ENCODE measurements at regions not wholly inside any gene's neighbourhood (a gene's known extent, or its start where the extent isn't known, plus 50 kb on each side); places are given as distances from the start of the nearest gene placed in this dataset.

DNA sequence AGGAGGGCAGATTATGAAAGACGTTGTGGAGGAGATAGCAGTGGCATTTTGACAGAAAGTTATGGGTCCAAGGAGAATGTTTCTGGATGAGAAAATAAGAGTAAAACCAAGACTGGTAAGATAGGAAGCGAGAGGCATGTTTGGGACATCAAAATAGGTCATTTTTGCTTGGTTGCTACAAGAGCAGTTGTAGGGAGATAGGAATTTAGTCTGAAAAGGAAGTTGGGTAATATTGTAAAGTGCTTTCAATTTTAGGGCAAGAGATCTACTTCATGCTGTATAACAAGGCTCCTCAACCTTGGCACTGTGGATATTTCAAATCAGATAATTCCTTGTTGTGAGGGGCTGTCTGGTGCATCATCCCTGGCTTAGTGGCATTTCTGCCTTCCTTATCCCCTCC lies 118.0 kb upstream of the DPH6 start:
- no peak for DNase-seq

DNA sequence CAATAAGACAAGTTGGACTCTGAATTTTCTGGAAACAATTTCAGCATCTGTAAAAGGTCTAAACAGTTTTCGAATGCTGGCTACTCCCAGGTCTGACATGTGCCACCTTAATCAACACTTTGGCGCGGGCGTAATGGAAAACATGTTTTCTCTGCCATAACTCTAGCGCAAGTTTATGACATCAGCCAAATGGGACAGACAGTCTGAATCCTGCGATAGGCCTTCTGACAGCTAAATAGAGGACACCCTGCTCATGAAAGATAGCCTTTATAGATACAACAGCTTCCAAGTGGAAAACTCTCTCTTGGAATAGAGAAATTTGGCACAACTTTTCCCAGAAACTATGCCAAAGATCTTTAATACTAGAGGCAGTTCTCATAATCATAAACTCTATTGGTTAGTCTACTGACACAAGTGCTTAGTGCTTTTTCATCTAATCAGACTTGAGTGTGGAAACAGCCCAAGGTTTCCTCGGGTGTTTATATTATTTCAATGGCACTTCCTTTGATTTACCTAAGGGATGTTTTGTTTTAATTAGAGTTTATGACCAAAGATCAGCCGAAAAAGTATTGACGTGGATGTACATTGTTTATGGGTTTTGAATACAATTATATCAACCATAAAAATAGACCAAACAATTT lies 120.1 kb upstream of the DPH6 start:
- no peak for DNase-seq

DNA sequence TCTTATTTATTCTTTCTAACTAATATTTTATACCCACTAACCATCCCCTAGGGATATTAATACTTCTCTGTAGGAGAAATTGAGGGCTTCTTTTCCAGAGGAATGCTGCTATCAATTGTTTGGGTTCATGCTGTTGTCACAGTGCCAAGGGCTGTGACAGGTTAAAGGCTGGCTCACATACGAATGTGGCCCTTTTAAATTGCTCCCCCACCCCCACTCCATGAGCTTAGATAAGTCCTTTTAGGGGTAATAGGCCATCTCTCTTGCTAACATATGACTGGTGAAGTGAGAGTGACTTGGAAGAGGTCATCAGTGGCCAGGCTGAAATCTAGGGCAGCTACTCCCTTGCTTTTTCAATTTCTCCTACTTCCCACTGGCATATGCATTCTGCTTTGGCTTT lies 121.9 kb upstream of the DPH6 start:
- DNase-seq: no peak

DNA sequence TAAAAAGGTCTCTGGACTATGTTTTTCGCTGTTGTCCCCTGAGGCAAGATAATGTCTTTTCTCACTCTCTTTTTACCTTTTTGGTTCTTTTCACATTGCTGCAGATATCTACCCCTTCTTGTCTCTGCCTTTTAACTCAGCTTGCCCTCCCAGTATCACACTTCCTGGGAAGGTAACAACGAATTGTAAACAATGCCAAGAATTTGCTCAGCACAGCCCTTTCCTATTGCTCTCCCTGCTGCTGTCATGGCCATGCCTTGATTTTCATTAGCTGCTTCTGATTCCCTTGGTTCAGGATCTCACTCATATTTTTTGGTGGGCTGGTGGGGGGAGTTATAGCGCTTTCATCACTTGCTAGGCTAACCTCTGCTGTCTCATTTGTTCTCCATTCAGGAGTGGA lies 123.1 kb upstream of the DPH6 start:
- no peak for DNase-seq

DNA sequence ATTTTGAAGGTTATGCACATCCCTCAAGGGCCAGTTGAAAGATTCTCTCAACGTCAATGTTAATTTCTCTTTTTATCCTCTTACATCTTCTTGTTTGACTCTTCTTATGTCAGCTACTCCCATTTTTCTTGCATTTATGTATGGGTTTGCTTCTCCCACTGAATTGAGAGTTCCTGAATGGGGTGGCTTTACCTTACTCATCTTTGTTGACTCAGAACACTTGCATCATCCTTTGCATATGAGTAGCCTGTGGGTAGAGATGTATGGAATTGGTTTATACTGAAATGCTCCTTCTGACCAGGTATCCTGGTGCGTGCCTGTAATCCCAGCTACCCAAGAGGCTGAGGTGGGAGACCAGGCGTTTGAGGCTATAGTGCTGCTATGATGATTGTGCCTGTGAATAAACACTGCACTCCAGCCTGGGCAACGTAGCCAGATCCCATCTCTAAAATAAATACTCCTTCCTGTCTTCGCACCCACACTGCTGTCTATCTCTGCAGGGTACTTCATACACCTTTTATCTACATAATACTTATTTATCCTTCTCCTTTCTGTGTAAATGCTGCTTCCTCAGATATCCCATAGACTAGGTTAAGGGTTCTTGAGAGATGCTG lies 123.6 kb upstream of the DPH6 start:
- DNase-seq: no peak

DNA sequence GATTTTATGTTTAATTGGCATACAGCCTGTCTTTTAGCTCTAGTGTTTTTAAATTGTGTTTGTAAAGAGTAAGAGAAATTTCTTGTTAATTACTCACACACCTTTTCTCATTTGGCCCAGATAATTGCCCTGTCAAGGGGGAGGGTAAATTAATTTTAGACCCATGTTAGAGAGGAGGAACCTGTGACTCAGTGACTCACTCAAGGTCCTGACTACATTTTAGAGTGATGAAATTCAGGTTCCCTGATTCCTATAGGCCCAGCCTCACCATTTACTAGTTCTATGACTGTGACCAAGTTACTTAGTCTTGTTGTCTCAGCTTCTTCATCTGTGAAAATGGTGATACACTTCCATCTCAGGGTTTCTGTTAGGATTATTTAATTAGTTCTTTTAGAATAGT lies 125.2 kb upstream of the DPH6 start:
- DNase-seq: no peak

DNA sequence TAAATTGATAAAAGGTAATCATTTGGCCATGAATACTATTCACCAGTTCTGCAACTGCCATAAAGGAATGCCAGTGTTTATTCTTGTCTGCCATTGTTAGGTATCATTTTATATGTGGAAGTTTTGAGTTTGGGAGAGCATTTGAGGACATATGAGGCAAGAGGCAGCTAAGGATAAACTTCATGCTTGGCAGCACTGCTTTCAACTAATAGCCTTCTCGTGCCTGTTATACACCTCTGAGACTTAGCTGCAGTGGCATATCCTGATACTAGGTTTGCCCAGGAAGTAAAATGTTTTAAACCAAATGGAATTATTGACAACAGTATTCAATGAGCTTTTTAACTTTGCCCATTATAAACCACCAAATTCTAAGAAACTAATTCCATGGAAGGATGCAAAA lies 126.0 kb upstream of the DPH6 start:
- no peak for DNase-seq

DNA sequence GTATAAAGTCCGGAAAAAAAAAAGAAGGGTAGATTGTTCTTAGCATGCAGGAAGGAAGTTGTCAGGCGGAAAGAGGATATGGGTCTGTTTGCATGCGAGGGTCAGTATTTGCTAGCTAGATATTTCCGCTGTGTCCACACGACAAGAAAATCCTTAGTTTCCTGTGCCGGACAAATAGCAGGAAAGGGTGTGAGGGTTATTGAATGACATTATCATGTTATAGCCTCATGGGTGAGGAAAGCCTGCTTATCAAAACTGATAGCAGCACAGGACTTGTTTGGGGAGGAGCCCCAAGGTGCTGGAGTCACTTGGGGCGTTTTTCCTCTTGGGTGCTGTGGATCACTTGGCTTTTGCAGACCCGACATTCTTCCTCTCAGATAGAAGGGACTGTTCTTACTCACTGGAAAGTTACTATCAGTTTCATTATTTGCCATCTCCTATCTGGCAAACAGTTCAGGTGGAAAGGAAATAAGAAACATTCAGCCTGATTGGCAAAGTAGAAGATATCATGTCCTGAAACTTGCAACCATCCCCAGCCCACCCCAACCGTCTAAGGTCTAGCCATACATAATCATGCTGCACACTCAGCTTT lies 127.2 kb upstream of the DPH6 start:
- no peak for DNase-seq

DNA sequence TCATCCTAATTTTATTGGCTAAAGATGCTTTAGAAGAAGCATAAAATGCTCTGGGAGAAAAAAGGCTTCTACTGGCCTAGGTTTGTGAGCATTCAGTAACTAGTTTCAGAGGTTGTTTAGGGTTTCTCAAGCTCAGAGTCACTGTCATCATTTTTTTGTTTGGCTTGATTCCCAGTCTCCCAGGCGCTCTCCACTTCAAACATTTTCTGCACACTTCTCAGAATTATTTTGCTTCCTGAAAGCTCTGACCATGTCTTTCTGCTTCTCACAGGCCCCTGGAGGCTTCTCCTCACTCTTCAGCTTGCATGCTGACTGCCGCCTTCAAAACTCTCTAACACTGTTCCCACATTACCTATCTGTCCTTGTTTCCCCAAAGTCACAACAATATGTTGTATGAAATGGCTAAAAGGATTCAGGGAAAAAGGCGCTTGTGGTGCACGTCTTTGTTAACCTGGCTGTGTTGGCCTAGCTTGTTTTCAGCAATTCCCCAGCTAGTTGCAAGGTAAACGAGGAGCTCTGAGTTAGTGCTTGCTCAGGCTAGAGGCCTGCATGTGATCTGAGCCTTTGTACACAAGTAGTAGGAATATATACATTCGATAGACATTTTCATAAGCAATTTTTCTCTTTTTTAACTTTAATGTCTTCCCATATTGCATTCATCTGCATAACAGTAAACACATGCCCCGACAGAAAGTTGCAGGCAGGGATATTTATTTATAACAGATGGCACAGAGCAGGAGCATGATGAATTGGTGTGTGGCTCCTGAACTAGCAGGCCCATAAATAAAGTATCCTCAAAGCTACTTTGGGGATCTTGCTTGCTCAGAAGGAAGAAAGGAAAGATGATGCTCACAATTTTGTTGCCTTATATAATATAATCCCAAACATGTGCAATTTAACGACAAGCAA lies 129.2 kb upstream of the DPH6 start:
- peak; percentile 66 for DNase-seq

DNA sequence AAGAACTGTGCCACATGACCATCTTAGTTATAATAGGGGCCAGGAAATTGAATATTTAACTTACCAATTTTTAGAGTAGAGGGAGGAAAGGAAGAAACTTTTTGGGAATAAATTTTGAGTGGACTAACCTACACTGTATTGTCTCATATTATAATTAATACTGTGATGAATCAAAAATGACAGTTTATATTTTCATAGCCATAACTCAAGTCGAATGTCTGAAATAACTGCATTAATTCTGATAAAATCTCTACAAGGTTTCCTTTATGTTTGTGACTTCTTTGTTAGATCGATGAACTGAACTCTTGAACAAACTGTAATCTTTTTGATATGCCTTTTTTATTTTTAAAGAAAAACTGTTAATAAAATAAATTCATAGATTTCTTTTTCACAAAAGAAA lies 132.8 kb upstream of the DPH6 start:
- DNase-seq: no peak

DNA sequence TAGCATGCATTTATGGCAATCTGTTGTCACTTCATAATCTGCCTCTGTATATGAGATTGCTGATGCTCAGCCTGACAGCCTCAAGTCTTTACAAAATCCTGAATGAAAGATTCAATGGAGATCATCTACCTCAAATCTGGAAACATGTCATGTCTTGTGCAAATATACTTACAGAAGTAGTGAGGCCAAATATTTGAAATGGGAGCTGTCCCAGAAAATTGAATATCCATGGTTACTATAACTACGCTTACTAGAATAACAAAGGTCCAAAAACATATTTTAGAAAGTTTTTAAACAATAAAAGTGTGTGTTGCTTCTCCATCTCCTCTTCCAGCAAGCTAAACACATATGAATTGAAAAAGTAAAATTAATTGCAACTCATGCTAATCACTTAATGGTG lies 133.2 kb upstream of the DPH6 start:
- DNase-seq: no peak

DNA sequence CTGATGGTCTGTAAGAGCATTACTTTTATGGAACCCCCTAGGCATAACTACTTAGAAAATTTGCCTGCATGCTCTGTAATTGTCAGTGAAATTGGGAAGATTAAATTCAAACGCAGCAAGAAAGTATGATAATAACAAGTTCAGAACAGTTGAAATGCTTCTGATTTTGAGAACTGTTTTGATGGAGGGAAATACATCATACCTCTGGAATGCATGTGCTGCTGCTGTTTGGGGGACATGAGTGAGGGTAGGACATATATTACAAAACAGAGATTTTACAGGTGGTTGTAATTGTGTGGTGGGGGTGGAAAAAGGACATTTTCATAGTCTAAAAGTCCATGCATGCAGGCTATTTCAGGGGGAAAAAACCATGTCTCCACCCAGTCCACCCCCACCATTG lies 135.0 kb upstream of the DPH6 start:
- peak; percentile 34 for DNase-seq

DNA sequence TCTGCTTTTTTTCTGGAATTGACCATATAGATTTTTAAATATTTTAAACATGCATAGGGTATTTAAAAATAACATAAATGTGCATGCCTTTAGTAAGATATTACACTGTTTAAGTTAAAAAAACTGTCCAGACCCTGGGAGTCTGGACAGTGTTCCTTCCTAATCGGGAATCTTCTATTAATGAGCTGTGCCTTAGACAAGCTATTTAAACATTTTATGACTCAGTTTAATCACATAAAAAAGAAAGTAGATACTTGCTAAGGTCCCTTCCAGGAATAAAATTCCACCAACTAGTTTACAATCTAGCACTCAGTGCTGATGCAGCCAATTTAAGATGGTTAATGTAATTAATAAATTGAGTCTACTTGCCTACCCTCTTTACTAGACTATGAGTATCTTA lies 140.4 kb upstream of the DPH6 start:
- DNase-seq: no peak

DNA sequence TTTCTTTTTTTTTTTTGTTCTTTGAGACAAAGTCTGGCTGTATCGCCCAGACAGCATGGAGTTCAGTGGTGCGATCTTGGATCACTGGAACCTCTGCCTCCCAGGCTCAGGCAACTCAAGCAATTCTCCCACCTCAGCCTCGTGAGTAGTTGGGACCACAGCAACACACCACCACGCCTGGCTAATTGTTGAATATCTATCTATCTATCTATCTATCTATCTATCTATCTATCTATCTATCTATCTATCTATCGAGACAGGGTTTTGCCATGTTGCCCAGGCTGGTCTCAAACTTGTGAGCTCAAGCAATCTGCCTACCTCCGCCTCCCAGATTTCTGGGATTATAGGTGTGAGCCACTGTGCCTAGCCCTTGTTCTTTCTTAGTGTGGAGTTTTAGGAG lies 143.3 kb upstream of the DPH6 start:
- no peak for DNase-seq

DNA sequence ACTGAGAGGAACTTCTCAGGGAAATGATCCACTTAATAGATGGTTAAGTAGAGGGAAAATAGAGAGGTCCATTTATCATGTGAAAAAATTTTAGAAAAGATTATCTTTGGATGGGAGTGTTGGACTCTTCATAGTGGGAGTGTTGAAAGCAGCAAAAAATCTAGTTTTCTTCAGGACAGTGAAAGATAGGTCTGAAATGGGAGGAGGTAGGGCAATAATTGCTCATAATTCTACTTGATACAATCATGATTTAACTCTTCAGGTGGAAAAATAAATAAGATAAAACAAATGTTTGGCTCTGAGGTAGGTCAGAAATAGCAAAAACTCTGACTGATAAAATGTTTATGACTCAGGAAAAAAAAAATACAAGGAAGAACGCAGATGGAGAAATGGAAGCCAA lies 144.1 kb upstream of the DPH6 start:
- DNase-seq: no peak

DNA sequence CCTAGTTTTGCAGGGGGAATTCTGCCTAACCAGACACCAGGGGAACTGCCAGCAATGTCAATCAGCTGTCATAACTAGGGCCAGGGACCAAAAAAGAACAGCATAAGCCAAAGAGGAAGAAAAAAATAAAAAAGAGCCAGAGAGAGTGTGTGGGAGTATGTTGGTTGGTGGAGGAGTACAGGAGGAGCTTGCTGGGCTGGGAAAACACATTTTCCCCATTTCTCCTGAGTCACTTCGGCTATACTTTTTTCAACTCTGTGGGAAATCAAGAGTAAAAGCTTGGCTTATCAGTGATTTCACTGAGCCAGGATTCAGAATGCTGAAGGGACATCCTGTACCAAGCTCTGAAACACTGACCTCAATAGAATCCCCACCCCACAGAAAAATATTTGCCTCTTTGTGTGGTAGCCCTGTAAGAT lies 144.7 kb upstream of the DPH6 start:
- peak; percentile 81 for DNase-seq

DNA sequence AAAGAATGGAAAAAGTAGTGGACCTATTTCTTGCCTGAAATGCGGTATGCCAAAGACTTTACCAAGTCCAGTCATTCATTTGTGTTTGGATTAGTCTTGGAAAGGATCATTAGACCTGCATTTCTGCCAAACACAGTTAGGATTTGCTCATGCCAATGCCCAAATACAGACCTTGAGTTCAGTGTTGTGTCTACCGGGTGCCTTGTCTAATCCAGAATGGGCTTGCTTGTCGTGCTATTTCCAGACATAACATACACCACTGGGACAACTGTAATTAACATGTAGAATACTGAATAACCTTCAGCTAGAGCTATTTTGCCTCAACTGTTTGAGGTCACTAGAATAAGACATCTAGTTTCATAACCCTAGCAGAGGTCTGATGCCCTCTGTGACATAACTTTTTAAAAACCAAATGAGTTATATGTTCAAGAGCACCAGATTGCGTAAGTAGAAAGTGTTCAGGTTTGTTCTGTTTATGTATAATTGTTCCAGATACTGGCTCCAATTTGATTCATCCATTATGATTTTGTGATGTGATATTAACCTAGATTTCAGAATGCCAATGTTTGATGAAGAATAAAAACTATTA lies 145.3 kb upstream of the DPH6 start:
- no peak for DNase-seq

DNA sequence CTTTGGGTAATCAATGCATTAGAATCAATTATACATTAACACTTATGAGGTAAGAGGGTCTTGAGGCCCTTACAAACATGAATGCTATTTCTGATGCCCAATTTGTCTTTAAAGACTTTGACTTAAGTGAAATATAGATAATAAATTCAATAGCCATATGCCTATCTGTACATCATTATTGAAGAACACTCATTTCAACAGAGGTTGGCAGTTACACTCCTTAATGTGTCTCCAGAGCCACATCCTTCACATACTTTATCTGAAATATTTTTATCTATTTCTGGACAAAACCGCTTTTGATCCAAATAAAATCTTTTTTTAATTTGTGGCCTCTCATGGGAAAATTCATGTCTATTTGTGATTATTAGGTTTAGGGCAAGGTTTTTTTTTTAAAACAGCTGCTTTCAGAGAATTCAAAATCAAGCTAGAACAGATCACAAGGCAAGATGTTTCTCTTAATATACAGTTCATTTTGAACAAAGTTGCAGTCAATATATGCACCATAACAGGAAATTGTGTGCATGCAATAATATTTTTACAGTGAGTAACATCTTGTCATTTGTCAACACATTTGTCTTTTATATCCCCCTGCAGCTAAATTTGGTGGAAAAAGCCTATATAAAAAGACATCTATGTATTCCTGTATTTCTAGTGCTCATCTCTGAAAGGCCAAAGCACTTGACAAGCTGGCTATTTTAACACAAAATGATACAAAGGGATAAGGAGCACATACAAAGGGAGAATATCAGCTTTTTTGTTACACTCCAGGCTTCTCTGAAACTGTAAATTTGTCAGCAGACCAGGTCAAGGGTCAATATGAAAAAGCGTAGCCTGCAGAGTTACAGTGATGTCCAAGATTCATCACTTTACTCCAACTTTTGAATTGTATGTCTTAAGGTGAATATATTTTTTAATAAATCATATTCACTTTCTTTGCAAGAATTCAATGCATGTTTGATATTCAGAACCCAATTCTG lies 146.2 kb upstream of the DPH6 start:
- peak; percentile 81 for DNase-seq

DNA sequence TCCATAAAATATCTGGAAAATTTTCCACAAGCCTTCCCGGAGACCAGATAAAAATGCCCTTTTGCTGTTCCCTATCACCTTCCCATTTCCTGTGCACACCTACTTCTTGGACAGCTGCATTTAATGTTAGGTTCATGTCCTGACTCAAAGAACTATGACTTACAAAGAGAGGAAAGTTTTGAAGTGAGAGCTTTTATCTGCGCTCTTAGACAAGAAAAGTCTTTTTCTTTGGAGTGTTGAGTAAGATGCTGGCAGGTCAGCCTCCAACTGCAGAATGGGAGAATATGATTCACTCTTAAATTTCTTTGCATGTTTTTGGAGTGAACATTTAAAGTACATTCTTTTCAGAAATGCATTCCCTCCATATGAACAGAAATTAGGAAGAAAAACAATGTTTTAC lies 147.3 kb upstream of the DPH6 start:
- peak; percentile 42 for DNase-seq

DNA sequence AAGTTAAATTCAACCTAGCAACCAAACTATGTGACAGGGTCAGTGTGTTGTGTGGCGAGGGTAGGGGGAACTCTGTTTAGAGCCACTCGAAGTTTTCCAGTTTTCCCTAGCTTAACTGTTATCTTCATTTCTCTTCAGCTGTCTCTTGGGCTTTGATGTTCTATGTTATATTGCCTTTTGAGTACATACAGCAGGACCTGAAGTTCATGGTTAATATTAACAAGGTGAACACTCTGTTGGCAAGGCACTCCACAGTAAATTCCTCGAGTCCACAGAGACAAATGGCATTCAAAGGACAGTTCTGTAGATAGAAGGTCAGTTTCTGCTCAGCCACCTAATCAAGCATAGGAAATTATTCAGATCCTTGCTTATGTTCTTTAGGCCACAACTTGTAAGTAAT lies 147.9 kb upstream of the DPH6 start:
- DNase-seq: no peak

DNA sequence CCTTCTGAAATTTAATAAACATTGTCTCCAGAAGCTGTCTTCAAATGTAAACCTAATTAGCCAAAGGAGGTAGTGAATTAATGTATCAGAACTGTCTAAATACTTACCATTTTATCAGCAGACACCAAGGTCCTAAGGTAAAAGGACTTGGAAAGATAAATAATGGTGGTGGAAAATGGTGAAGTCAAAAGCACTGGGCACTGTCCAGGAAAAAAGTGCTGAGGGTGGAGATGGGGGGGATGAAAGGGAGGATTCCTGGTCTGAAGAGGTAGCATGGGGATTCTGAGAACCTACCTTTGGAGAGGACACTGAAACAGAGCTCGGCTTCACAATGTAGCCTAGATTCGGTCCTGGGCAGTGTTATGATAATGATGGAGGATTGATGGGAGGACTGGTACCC lies 149.0 kb upstream of the DPH6 start:
- no peak for DNase-seq

DNA sequence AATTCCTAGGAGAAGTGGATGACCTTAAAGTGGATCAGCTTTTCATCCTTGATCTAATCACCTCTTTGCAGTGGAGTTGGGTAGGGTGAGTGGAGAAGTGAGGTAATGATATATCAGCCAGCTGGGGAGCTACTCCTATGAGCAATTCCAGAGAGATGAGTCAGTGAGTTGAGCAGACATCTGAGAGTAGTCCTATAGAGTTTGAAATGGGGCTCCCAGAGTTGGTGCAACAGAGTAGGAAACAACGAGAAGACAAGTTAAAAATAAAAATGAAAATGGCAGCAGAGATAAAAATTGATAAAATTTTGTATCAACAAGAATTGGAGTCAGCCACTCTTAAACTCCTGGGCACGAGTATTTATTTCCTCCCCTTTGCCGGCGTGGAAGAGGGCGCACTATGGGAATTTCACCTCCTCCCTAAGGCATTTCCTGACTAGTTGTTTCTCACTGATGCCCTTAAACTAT lies 150.8 kb upstream of the DPH6 start:
- peak; percentile 89 for DNase-seq

All from fibroblast of skin of back (primary cell).